OCI-LY3 (cell line): ENCODE measurements at regions not wholly inside any gene's neighbourhood (a gene's known extent, or its start where the extent isn't known, plus 50 kb on each side); places are given as distances from the start of the nearest gene placed in this dataset.

ENCODE experiments used
- H2AFZ ChIP-seq: fragments of 200-600, 300-600 bp; shearing (Covaris generic); 2 replicates; pipeline ENCODE4 v1.6.0; 2014; ENCODE audit warnings: antibody characterized with exemption, low read depth, low read length
- H3K27ac ChIP-seq: fragments of 200-600, 300-600 bp; sonication (generic); 2 replicates; pipeline ENCODE4 v1.5.1; 2014; ENCODE audit warnings: mild to moderate bottlenecking, low read length, moderate library complexity, mixed read lengths
- H3K27me3 ChIP-seq: fragments of 200-600, 300-600 bp; sonication (generic); 2 replicates; pipeline ENCODE4 v1.6.1; 2014; ENCODE audit warnings: low read depth, low read length, mixed read lengths
- H3K36me3 ChIP-seq: fragments of 200-600, 300-600 bp; sonication (generic); replicated peaks from 2 replicates; pipeline ENCODE3; 2014; ENCODE audit warnings: low read depth, low read length, mixed read lengths
- H3K4me1 ChIP-seq: fragments of 300-600, 200-600 bp; sonication (generic); 2 replicates; pipeline ENCODE4 v1.6.1; 2014; ENCODE audit warnings: low read length, mixed read lengths
- H3K4me2 ChIP-seq: fragments of 200-600, 300-600 bp; sonication (generic); 2 replicates; pipeline ENCODE4 v1.6.1; 2014; ENCODE audit warnings: low read length, mixed read lengths
- H3K4me3 ChIP-seq: fragments of 300-600, 200-600 bp; sonication (generic); 2 replicates; pipeline ENCODE4 v1.5.1; 2014; ENCODE audit warnings: antibody characterized with exemption, mild to moderate bottlenecking, low read length, moderate library complexity
- H3K79me2 ChIP-seq: fragments of 300-600, 200-600 bp; shearing (Covaris generic); 2 replicates; pipeline ENCODE4 v1.6.1; 2014; ENCODE audit warnings: mild to moderate bottlenecking, low read length, mixed read lengths
- H3K9ac ChIP-seq: fragments of 300-600, 200-600 bp; shearing (Covaris generic); 2 replicates; pipeline ENCODE4 v1.6.0; 2014; ENCODE audit warnings: mild to moderate bottlenecking, low read length, moderate library complexity
- H3K9me3 ChIP-seq: fragments of 200-600, 300-600 bp; shearing (Covaris generic); 2 replicates; pipeline ENCODE4 v1.6.1; 2014; ENCODE audit warnings: low read length, mixed read lengths; ENCODE audit not compliant: insufficient read depth
- H4K20me1 ChIP-seq: fragments of 200-600, 300-600 bp; sonication (generic); 2 replicates; pipeline ENCODE4 v1.6.1; 2016; ENCODE audit warnings: low read length, mixed read lengths; ENCODE audit not compliant: insufficient read depth
- CTCF ChIP-seq: fragments of 200-600, 300-600 bp; sonication (generic); IDR thresholded peaks from 2 replicates; pipeline ENCODE4 v1.5.1; 2014; ENCODE audit warnings: antibody characterized with exemption, low read length, low read depth
- EZH2phosphoT487 ChIP-seq: fragments of 200-600 bp; shearing (Covaris generic); IDR thresholded peaks from 2 replicates; pipeline ENCODE4 v1.6.1; 2018; ENCODE audit warnings: antibody characterized with exemption, mixed run types, low read depth

- Histone ChIP-seq H3K36me3 (no peaks in the 10 kb centered on the region), H3K27ac (no peak overlapping the region), H3K4me2 (no peak overlapping the region), H3K27me3 (no peaks in the 10 kb centered on the region), H4K20me1 (no peaks in the 10 kb centered on the region), H3K4me1 (no peaks in the 10 kb centered on the region), H3K9me3 (no peaks in the 10 kb centered on the region), H3K79me2 (no peaks in the 10 kb centered on the region), H3K4me3 (no peak overlapping the region), H3K9ac (no peak overlapping the region), H2AFZ (no peak overlapping the region)
- TF ChIP-seq CTCF (no peak), EZH2phosphoT487 (no peak)
Observed at GRCh38 chr3:180138871-180139270, 102.1 kb upstream of the PEX5L start.

DNA sequence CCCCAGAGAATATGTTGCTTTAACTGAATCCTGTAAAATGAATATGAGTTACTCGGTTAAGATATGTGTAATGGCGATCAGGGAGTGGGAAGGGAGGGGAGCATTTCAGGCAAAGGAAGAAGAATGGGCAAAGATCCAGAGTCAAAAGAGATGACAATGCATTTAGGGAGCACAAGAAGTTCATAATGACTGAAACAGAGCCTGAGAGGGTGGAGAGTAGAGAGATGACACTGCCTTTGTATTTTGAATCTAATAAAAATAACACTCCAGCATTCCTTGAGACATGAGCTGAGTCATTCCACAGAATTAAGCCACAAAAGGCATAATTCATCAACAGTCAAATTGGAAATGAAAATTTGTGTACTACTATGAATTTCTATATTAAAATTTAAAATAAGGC lies 105.3 kb upstream of the PEX5L start:
- H3K9me3 ChIP-seq, result no peaks in the 10 kb centered on the region
- no peaks in the 10 kb centered on the region for H4K20me1 ChIP-seq
- H3K4me2 ChIP-seq, result no peak overlapping the region
- H3K4me1 ChIP-seq, result no peaks in the 10 kb centered on the region
- H2AFZ ChIP-seq, result no peak overlapping the region
- no peaks in the 10 kb centered on the region for H3K36me3 ChIP-seq
- no peak overlapping the region for H3K4me3 ChIP-seq
- no peaks in the 10 kb centered on the region for H3K79me2 ChIP-seq
- H3K27me3 ChIP-seq, result no peaks in the 10 kb centered on the region
- no peak overlapping the region for H3K27ac ChIP-seq
- H3K9ac ChIP-seq, result no peak overlapping the region
- TF ChIP-seq EZH2phosphoT487 (no peak), CTCF (no peak)

DNA sequence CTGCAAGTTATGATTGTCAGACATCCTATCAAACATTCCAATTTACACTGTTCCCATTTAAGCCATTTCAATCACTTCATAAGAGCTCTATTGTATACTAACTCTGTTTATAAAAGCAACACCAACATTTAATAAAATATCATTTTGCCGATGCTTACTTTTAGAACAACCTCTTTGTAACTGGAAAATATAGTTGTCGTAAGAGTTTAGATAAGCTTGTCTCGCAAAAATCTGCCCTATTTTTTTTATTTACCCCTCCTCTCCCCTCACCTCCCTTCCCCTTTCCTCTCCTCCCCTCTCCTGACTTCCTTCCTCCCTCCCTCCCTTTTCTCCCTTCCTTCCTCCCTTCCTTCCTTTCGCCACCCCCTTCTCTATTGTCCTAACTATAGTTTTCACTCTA lies 105.7 kb upstream of the PEX5L start:
- H3K79me2 ChIP-seq, result no peaks in the 10 kb centered on the region
- no peak overlapping the region for H3K9ac ChIP-seq
- H3K9me3 ChIP-seq, result no peaks in the 10 kb centered on the region
- H2AFZ ChIP-seq, result no peak overlapping the region
- TF ChIP-seq EZH2phosphoT487 (no peak), CTCF (no peak)
- H3K4me3 ChIP-seq, result no peak overlapping the region
- no peak overlapping the region for H3K4me2 ChIP-seq
- no peaks in the 10 kb centered on the region for H4K20me1 ChIP-seq
- H3K27ac ChIP-seq, result no peak overlapping the region
- no peaks in the 10 kb centered on the region for H3K4me1 ChIP-seq
- H3K36me3 ChIP-seq, result no peaks in the 10 kb centered on the region
- no peaks in the 10 kb centered on the region for H3K27me3 ChIP-seq

- H3K4me2 ChIP-seq, result no peak overlapping the region
- no peak overlapping the region for H3K27ac ChIP-seq
- H3K4me3 ChIP-seq, result no peak overlapping the region
- no peaks in the 10 kb centered on the region for H4K20me1 ChIP-seq
- H3K27me3 ChIP-seq, result no peaks in the 10 kb centered on the region
- no peak overlapping the region for H3K9ac ChIP-seq
- TF ChIP-seq EZH2phosphoT487 (no peak), CTCF (no peak)
- no peaks in the 10 kb centered on the region for H3K79me2 ChIP-seq
- no peaks in the 10 kb centered on the region for H3K36me3 ChIP-seq
- H3K9me3 ChIP-seq, result no peaks in the 10 kb centered on the region
- no peaks in the 10 kb centered on the region for H3K4me1 ChIP-seq
- no peak overlapping the region for H2AFZ ChIP-seq
Observed at GRCh38 chr3:180161770-180162169, 125.0 kb upstream of the PEX5L start.
